ENCODE measurements at regions not wholly inside any gene's neighbourhood (a gene's known extent, or its start where the extent isn't known, plus 50 kb on each side); places are given as distances from the start of the nearest gene placed in this dataset.

- TF ChIP-seq CTCF (IDR thresholded peaks at IDR 0.05; ENCODE audit: low read depth, low read length) = no peak
Measured at GRCh38 chr15:26298010-26298658, 435.0 kb upstream of the ATP10A start.

GRCh38 chr15:26295336-26296085, 432.4 kb upstream of the ATP10A start:
- no peak overlapping the region for H3K4me3 ChIP-seq (ENCODE audit: low read depth, low read length)
- TF ChIP-seq CTCF (IDR thresholded peaks at IDR 0.05; ENCODE audit: low read depth, low read length) = no peak
- no peak for DNase-seq (ENCODE audit: low read depth, low spot score)
- in situ Hi-C loops (cut with HindIII; ENCODE audit: low sequenced_read_pairs) = no loop called here

More at GRCh38 chr15:26298010-26298658, 435.0 kb upstream of the ATP10A start:
- H3K4me3 ChIP-seq (ENCODE audit: low read depth, low read length) = no peak overlapping the region
- in situ Hi-C loops (cut with HindIII; ENCODE audit: low sequenced_read_pairs) = no loop called here
- DNase-seq (ENCODE audit: low read depth, low spot score) = no peak

DNA sequence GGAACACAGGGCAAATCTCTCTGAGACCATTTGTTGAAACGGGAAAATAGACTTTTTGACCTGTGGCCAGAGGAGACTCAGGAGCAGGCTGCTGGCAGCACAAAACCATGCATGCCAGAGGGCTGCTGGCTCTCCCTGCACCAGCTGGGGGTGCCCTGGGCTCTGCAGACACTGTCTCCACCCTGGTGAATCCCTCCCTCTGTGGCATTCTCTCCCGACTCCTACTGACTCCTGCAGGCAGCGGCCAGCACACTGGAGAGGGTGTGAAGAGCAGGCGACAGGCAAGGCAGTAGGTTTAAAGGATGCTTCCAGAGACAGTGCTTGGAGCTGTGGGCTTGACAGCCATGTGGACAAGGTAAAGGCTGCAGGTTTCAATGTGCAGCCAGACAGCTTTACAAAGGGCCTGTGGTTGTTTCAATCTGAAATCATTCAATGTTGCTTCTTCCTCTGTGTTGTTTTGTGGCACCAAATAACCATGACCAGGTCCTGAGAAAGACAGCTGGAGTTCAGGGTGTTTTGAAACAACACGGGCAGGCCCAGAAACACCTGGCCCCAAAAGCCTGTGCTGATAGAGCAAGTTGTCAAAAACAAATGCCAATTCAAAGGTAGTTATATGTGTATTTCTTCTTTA, 431.0 kb upstream of the ATP10A start:
- in situ Hi-C loops (cut with HindIII; ENCODE audit: low sequenced_read_pairs) = no loop called here
- DNase-seq (ENCODE audit: low read depth, low spot score) = no peak

GRCh38 chr15:26287381-26287780, 424.3 kb upstream of the ATP10A start:
- in situ Hi-C loops (cut with HindIII; ENCODE audit: low sequenced_read_pairs) = no loop called here
- no peak overlapping the region for H3K4me3 ChIP-seq (ENCODE audit: low read depth, low read length)
- no peak for DNase-seq (ENCODE audit: low read depth, low spot score)
- no peak for TF ChIP-seq CTCF (IDR thresholded peaks at IDR 0.05; ENCODE audit: low read depth, low read length)

More for the DNA sequence above, 431.0 kb upstream of the ATP10A start:
- no peak for TF ChIP-seq CTCF (IDR thresholded peaks at IDR 0.05; ENCODE audit: low read depth, low read length)
- H3K4me3 ChIP-seq (ENCODE audit: low read depth, low read length) = no peak overlapping the region

GRCh38 chr15:26280281-26280680, 417.2 kb upstream of the ATP10A start:
- in situ Hi-C loops (cut with HindIII; ENCODE audit: low sequenced_read_pairs) = no loop called here
- no peak for DNase-seq (ENCODE audit: low read depth, low spot score)
- H3K4me3 ChIP-seq (ENCODE audit: low read depth, low read length) = no peak overlapping the region
- TF ChIP-seq CTCF (IDR thresholded peaks at IDR 0.05; ENCODE audit: low read depth, low read length) = no peak

- no peak for TF ChIP-seq CTCF (IDR thresholded peaks at IDR 0.05; ENCODE audit: low read depth, low read length)
- in situ Hi-C loops (cut with HindIII; ENCODE audit: low sequenced_read_pairs) = no loop called here
- DNase-seq (ENCODE audit: low read depth, low spot score) = no peak
- H3K4me3 ChIP-seq (ENCODE audit: low read depth, low read length) = no peak overlapping the region
Measured at GRCh38 chr15:26261966-26262365, 398.8 kb upstream of the ATP10A start.
